H1 (cell line): ENCODE measurements at regions not wholly inside any gene's neighbourhood (a gene's known extent, or its start where the extent isn't known, plus 50 kb on each side); places are given as distances from the start of the nearest gene placed in this dataset.

ENCODE experiments used
- POLR2A ChIP-seq, 2 experiments: IDR thresholded peaks; 1 replicate in 1 of 2; 2 replicates in 1 of 2; pipeline ENCODE4 v1.6.1; 2011; ENCODE audit warnings: low read depth in 2 of 2, low read length in 2 of 2, mild to moderate bottlenecking in 2 of 2; ENCODE audit errors: control extremely low read depth in 1 of 2
- SAP30 ChIP-seq: fragments of 300-600 bp; sonication (generic); IDR thresholded peaks from 2 replicates; pipeline ENCODE4 v1.7.1; 2012; ENCODE audit warnings: low read length, moderate library complexity, mild to moderate bottlenecking, inconsistent platforms; ENCODE audit not compliant: insufficient read depth, insufficient replicate concordance
- TAF7 ChIP-seq: optimal IDR thresholded peaks from 2 replicates; pipeline ENCODE3; 2011; ENCODE audit warnings: low read depth, mild to moderate bottlenecking, inconsistent platforms, low read length, moderate library complexity, borderline replicate concordance

DNA sequence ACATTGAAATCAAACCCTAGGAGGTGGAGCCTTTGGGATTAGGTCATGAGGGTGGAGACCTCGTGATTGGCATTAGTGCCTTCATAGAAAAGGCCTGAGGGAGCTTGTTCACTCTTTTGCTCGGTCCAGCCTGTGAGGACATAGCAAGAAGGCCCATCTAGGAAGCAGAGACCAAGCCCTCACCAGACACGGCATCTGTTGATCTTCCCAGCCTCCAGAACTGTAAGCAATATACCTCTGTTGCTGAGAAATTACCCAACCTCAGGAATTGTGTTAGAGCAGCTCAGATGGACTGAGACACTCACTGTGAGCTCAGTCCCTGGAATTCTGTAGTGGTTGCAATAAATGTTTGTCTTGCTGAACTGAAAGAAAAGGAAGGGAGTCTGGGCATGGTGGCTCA is 116.2 kb upstream of the MAP1LC3B2 start (continued):
- TF ChIP-seq SAP30 (no peak), POLR2A (IDR thresholded peaks at IDR 0.05; ENCODE audit: control extremely low read depth in 1 of 2, low read depth in 2 of 2, low read length in 2 of 2) (no peak), TAF7 (no peak)
- TF ChIP-seq, all 59 proteins: peak for 0
